GM21717 (cell line): ENCODE measurements at regions not wholly inside any gene's neighbourhood (a gene's known extent, or its start where the extent isn't known, plus 50 kb on each side); places are given as distances from the start of the nearest gene placed in this dataset.
A peak's percentile ranks its signal among the peaks of the same experiment; 100 is the strongest.
"Not testable (repeated sequence)": the region's sequence is repeated elsewhere in the genome, so short reads cannot be mapped to it uniquely, and the experiment has no call there.

ENCODE experiments used
- ATAC-seq: cut with Tn5 transposase; IDR thresholded peaks from one replicate; pipeline ENCODE4 v1.9.1; 2021; ENCODE audit warnings: mild to moderate bottlenecking, moderate library complexity; ENCODE audit not compliant: unreplicated experiment

DNA sequence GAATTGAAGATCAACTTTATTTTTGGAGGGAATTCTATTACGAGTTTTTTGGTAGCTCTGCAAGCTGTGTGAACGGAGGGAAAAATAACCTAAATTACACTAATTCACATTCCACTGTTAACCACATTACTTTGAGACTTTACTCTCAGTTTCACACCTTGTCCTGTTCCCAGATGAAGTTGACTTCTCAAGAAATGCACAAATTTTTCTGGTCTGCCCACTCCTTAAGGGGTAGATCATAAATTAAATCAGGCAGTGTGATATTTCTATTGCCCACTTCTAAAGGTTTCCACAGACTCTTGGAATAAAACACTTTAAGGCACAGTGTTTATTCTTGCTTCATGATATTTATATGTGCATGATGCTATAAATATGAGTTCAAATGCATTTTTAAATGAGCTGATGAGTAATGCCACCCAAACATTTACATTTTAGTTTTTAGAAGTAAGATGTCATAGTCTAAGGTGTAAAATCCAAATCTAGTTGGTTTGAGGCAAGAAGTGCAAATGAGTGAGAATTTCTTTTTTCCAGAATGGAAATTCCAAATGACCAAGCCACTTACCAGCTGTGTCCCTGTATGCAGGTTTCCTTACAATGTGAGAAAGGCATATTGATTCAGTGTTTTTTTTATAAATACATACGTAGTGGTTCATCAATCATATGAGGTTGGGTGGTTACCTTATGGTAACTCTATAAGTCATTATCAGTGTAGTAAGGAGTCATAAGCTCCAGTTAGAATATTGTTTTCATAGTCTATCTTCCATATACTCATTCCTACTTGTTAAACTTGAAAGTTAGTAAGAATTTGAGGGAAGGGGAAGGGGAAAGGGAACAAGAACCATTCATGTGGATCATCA lies 437.7 kb upstream of the MEF2C start:
- ATAC-seq, result no peak

DNA sequence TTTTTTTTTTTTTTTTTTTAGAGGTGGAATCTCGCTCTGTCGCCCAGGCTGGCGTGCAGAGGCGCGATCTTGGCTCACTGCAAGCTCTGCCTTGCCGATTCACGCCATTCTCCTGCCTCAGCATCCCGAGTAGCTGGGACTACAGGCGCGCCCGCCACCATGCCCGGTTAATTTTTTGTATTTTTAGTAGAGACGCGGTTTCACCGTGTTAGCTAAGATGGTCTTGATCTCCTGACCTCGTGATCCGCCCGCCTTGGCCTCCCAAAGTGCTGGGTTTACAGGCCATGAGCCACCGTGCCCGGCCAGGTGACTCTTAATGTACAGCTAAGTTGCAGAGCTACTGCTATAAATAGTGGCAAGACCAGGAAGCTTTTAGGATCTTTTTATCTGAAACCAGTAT lies 434.9 kb upstream of the MEF2C start:
- ATAC-seq, result not testable (repeated sequence)

GRCh38 chr5:89315286-89316100 lies 432.5 kb upstream of the MEF2C start:
- no peak for ATAC-seq

DNA sequence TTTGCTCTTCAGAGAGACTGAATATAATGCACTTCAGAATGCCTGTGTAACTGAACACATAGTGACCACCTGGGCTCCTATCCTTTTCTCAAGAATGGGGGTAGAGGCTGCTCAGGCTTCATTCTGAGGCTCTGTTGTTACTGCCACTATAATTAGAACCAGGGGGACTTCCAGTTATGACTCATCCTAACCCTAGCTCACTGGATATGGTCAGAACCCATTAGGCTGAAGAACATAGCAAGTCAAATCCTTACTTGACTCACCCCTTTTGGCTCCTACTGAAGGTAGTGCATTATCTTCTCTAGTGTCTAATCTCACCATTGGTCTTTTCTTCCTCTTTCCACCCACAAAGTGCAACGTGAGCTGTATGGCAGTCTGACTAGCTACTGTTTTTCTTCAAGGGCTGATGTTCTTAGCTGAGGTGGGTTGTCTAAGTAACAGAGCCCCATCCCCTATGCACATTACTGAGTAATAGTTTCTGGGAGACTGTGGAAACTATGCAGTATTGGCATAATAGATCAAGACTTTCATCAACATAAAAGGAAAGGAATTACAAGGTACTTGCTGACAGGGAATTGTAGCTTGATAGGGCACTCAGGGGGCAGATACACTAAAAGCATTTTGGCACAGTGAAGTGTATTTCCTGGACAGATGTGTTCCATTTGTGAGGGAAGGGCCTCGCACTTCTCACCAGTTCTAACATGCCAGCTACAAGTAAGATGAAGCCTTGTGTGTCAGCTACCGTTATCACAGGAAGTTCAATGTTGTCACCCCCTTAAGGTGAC lies 431.0 kb upstream of the MEF2C start:
- ATAC-seq, result peak; percentile 95

DNA sequence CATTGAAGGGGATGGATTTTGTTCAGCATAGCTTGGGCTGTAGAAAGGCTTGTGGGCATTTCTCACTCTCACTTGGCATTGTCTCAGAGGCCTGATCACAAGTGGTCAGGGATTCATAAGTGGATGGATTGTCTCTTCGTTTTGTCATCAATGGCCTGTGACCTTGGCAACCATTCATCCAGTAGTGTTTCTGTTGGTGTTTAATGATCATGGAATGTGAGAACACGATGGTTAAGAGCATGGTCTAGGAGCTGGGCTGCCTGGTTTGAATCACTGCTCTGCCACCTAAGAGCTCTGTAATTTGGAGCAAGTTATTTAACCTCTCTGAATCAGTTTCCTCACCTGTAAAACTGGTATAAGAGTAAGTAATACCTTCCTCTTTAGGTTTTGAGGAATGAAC lies 430.1 kb upstream of the MEF2C start:
- no peak for ATAC-seq

DNA sequence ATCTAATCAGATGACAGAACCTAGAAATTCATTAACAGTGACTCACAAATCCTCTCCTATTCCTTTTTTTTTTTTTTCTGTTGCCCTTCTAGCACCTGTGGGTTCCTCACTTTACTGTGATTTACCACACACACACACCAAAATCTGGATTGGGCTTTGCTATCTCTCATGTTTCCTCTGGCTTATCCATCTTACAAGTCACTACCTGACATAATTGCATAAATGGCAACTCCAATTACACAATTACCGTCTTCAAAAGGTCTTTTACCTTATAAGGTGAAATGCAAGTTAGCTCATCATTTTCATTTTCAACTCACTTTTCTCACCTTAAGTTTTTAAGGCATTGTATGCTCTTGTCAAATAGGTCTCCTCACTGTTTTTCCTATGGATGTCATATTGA lies 426.3 kb upstream of the MEF2C start:
- ATAC-seq, result no peak

GRCh38 chr5:89308606-89309040 lies 425.6 kb upstream of the MEF2C start:
- peak; percentile 91 for ATAC-seq

DNA sequence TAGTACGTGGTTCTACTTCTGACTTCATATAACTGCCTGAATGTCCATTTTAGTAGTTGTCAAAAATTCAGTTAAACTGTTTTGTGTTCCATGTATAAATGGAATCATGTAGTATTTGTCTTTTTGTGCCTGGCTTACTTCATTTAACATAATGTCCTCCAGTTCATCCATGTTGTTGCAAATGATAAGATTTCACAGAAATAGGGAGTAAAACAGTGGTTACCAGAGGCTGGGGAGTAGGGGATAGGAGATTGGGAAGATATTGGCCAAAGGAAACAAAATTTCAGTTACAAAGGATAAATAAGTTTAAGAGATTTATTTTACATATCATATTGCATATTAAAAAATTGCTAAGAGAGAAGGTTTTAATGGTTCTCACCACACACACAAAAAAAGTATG lies 425.0 kb upstream of the MEF2C start:
- ATAC-seq, result no peak

DNA sequence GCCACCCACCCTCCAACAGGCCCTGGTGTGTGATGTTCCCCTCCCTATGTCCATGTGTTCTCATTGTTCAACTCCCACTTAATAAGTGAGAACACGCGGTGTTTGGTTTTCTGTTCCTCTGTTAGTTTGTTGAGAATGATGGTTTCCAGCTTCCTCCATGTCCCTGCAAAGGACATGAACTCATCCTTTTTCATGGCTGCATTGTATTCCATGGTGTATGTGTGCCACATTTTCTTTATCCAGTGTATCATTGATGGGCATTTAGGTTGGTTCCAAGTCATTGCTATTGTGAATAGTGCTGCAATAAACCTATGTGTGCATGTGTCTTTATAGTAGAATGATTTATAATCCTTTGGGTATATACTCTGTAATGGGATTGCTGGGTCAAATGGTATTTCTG lies 424.2 kb upstream of the MEF2C start:
- ATAC-seq, result not testable (repeated sequence)

GRCh38 chr5:89303033-89303480 lies 420.1 kb upstream of the MEF2C start:
- peak; percentile 71 for ATAC-seq

DNA sequence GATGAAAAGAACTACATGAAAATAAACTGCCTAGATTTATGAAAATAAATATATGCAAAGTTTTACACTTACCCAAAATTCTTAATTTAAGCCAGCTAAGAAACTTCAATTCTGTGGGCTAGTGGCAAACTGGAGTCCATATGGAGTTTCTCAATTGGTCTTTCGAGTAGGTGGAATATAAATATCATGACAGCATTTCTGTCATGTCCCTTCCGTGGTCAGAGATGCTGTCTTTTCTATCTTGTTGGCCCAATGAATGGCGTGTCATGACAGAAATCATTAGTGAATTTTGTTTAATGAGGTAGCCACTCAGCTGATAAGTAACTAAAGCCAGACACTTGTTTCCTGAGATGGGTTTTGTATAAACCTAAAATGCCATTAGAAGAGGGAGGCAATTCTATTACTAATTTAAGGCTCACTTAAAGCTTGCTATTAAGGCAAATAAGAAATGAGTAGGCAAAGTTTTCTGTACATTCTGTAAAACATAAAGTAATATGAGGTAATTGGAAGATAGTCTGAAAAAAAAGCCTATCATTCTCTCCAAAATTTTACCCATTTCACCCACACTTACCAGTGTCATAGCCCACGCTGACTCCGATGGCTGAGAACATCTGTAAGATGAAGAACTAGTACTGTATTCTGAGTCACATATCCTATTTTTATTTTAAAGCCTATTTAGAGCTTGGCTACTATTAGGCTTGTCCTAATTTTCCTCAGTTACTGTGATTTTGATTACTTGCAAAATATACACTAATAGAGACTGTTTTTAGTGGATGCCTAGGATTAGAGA lies 419.3 kb upstream of the MEF2C start:
- ATAC-seq, result peak; percentile 40

DNA sequence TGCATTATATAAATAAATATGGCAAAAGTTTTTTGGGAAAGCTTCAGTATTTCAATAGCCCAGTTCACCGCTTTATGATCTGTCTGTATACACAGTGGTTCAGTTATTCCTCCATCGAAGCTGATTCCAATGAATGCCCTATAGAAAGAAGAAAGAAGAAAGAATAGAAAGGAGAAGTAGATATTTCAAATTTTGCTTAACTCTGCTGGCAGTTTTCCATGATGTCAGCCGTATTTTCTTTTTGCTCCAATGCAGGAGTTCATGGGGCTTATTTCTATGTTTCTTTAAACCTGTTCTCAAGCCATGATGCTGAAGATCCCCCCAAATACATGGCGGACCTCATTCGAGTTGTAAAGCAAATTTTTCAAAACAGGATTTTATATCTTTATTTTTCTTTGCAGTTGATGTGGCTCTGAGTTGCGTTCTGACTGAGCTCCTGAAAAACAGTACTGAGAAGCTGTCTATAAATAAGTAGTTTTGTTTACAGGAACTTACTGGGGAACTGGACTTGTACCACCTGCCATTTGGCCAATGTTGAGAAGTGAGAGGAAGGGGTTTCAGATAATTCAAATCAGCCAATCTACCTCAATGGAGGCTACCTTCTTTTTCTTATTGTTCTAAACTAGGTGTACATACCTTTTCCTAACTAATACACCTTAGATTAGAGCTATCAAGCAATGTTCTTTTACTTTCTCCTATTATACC lies 418.5 kb upstream of the MEF2C start:
- ATAC-seq, result peak; percentile 66

DNA sequence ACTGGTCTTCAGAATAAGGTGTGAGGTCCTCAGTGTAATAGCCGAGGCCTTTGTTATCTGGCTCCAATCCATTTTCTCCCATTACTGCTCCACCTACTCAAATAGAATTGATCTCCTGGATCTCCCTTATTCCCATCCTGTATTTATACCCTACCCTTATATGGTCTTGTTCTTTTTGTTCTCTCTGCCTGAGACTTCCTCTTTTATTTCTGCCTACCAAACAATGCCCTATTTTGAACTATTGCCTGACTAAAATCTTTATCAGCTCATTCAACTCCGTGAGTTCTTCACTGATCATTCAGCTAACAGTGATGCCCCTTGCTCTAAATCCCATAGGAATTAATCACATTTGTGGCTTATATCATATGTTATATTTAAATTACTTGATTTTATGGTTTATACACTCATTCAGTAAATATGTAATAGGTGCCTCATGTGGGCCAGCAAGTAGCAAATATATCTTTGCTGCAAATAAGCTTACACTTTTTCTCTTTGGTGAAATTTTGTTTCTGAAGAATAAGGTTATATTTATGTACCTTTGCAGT lies 417.5 kb upstream of the MEF2C start:
- ATAC-seq, result no peak

DNA sequence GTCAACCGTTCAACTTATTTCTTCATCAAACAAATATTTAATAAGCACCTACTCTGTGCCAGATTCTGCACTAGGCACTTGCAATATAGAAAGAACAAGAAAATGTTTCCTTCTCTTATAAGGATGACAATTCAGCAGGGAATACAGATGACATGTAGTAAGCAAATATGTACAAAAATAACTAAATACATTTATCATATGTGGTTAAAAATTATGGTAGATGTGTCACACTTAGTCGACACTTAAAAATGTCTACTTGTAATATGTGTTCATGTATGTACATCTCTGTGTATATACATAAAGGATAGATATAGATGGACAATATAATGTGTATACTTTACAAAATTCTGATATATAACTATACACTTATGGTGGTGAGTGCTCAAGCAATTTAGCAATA lies 417.0 kb upstream of the MEF2C start:
- no peak for ATAC-seq

- no peak for ATAC-seq
These were observed 414.1 kb upstream of the MEF2C start for GRCh38 chr5:89297066-89297465.

DNA sequence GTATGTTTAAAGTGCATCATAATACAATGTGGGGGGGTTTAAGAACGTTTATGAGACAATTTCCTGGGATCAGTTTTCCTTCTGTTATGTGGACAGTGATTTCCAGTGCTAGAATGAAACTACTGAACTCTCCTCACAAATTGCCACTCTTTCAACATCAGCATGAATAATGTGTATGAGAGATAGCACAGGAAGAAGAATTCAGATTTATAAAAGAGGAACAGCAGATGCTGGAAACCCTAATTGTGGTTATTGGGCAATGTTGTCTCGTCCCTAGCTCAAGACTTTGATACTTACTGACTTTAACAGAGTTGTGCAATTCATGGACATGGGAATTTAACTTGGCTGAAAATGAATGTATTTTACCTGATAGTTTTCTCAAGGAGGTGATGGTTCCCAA lies 410.8 kb upstream of the MEF2C start:
- ATAC-seq, result no peak

GRCh38 chr5:89292487-89292886 lies 409.5 kb upstream of the MEF2C start:
- ATAC-seq, result no peak

DNA sequence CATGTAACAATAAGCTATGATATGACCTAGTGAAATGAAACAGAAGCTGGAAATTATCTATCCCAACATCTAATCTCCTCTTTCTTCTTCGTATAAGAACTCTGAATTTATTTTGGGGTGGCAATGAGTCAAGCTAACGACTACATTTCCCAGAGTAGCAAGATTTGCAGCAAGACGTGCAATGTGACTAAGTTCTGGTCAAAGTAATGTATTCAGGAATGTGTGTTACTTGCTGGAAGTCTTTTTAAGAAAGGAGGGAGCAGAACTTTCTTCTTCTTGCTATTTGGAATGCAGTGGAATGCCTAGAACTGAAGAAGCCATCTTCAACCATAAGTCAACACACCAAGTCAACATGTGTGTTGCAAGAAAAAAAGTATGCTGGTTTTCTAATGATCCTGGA lies 406.6 kb upstream of the MEF2C start:
- no peak for ATAC-seq

DNA sequence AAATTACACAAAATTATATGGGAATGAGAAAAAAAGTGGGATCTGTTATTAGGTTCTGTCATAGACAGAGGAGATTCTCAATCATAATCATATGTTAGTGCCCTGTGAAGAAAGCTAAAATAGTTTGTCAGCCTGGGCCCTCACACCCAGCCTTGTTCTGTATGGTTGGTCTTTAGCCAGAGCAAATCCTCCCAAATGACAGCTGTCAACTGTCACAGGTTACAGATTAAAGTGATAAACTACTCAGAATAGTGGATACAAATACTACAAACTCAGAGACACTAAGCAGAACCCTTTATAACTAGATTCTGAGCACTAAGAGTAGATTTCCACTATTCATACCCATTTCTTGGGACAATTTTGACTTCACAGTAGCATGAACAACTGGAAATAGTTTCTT lies 405.0 kb upstream of the MEF2C start:
- no peak for ATAC-seq

GRCh38 chr5:89286320-89286719 lies 403.3 kb upstream of the MEF2C start:
- no peak for ATAC-seq
